K562 (cell line): ENCODE measurements at regions not wholly inside any gene's neighbourhood (a gene's known extent, or its start where the extent isn't known, plus 50 kb on each side); places are given as distances from the start of the nearest gene placed in this dataset.

Experiments
- EGR1 ChIP-seq: fragments of 450-650 bp; conservative IDR thresholded peaks from 2 replicates; pipeline ENCODE4 v1.6.1; 2017; ENCODE audit warnings: mild to moderate bottlenecking
- POLR2AphosphoS5 ChIP-seq: IDR thresholded peaks from 2 replicates; pipeline ENCODE4 v1.6.1; 2011; ENCODE audit warnings: mild to moderate bottlenecking, low read depth, low read length, moderate library complexity; ENCODE audit not compliant: control insufficient read depth, insufficient read depth
- SREBF1 ChIP-seq: fragments of 150-350 bp; IDR thresholded peaks from 2 replicates; pipeline ENCODE4 v1.6.1; 2014; ENCODE audit warnings: antibody characterized with exemption, low read depth, low read length, borderline replicate concordance
- STAG1 ChIP-seq: sonication (generic); formaldehyde crosslinking; IDR thresholded peaks from 2 replicates; pipeline ENCODE4 v1.5.0; 2020; ENCODE audit warnings: missing genetic modification reagents, borderline replicate concordance
- ZZZ3 ChIP-seq: fragments of 450-650 bp; IDR thresholded peaks from 2 replicates; pipeline ENCODE4 v1.6.1; 2016; ENCODE audit warnings: antibody characterized with exemption, mild to moderate bottlenecking, moderate library complexity
- TF ChIP-seq, protein P1 (sequence below): sonication (generic); formaldehyde crosslinking; IDR thresholded peaks from 2 replicates; pipeline ENCODE4 v1.8.1; 2023; ENCODE audit warnings: mild to moderate bottlenecking, missing genetic modification reagents
- TF ChIP-seq, protein P2 (sequence below), 3 experiments: IDR thresholded peaks in 2 of 3; conservative IDR thresholded peaks in 1 of 3; 2 replicates each; pipeline ENCODE4 v1.5.1; 2011 to 2012; ENCODE audit warnings: low read length in 3 of 3, mild to moderate bottlenecking in 3 of 3, control low read depth in 2 of 3, improper control_type of control experiment in 1 of 3, inconsistent platforms in 1 of 3, low read depth in 1 of 3, mixed read lengths in 1 of 3, moderate library complexity in 1 of 3; ENCODE audit not compliant: insufficient read depth in 2 of 3
- TF ChIP-seq, protein P3 (sequence below): sonication (generic); formaldehyde crosslinking; IDR thresholded peaks from 2 replicates; pipeline ENCODE4 v1.8.0; 2023; ENCODE audit warnings: missing genetic modification reagents, mild to moderate bottlenecking, borderline replicate concordance
- TF ChIP-seq, protein P4 (sequence below): sonication (generic); formaldehyde crosslinking; IDR thresholded peaks from 2 replicates; pipeline ENCODE4 v1.8.1; 2022; ENCODE audit warnings: missing genetic modification reagents

- TF ChIP-seq ZZZ3 (no peak), SREBF1 (no peak), EGR1 (no peak), POLR2AphosphoS5 (no peak), STAG1 (CRISPR knock-in tag) (no peak)
- TF ChIP-seq, protein P1, sequence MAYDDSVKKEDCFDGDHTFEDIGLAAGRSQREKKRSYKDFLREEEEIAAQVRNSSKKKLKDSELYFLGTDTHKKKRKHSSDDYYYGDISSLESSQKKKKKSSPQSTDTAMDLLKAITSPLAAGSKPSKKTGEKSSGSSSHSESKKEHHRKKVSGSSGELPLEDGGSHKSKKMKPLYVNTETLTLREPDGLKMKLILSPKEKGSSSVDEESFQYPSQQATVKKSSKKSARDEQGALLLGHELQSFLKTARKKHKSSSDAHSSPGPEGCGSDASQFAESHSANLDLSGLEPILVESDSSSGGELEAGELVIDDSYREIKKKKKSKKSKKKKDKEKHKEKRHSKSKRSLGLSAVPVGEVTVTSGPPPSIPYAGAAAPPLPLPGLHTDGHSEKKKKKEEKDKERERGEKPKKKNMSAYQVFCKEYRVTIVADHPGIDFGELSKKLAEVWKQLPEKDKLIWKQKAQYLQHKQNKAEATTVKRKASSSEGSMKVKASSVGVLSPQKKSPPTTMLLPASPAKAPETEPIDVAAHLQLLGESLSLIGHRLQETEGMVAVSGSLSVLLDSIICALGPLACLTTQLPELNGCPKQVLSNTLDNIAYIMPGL (CRISPR knock-in tag): no peak
- TF ChIP-seq, protein P2, sequence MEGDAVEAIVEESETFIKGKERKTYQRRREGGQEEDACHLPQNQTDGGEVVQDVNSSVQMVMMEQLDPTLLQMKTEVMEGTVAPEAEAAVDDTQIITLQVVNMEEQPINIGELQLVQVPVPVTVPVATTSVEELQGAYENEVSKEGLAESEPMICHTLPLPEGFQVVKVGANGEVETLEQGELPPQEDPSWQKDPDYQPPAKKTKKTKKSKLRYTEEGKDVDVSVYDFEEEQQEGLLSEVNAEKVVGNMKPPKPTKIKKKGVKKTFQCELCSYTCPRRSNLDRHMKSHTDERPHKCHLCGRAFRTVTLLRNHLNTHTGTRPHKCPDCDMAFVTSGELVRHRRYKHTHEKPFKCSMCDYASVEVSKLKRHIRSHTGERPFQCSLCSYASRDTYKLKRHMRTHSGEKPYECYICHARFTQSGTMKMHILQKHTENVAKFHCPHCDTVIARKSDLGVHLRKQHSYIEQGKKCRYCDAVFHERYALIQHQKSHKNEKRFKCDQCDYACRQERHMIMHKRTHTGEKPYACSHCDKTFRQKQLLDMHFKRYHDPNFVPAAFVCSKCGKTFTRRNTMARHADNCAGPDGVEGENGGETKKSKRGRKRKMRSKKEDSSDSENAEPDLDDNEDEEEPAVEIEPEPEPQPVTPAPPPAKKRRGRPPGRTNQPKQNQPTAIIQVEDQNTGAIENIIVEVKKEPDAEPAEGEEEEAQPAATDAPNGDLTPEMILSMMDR (IDR thresholded peaks at IDR 0.05 in 2 of 3, conservative IDR thresholded peaks at IDR 0.05 in 1 of 3; ENCODE audit: insufficient read depth in 2 of 3, low read depth in 1 of 3, low read length in 3 of 3): no peak
- TF ChIP-seq, protein P3, sequence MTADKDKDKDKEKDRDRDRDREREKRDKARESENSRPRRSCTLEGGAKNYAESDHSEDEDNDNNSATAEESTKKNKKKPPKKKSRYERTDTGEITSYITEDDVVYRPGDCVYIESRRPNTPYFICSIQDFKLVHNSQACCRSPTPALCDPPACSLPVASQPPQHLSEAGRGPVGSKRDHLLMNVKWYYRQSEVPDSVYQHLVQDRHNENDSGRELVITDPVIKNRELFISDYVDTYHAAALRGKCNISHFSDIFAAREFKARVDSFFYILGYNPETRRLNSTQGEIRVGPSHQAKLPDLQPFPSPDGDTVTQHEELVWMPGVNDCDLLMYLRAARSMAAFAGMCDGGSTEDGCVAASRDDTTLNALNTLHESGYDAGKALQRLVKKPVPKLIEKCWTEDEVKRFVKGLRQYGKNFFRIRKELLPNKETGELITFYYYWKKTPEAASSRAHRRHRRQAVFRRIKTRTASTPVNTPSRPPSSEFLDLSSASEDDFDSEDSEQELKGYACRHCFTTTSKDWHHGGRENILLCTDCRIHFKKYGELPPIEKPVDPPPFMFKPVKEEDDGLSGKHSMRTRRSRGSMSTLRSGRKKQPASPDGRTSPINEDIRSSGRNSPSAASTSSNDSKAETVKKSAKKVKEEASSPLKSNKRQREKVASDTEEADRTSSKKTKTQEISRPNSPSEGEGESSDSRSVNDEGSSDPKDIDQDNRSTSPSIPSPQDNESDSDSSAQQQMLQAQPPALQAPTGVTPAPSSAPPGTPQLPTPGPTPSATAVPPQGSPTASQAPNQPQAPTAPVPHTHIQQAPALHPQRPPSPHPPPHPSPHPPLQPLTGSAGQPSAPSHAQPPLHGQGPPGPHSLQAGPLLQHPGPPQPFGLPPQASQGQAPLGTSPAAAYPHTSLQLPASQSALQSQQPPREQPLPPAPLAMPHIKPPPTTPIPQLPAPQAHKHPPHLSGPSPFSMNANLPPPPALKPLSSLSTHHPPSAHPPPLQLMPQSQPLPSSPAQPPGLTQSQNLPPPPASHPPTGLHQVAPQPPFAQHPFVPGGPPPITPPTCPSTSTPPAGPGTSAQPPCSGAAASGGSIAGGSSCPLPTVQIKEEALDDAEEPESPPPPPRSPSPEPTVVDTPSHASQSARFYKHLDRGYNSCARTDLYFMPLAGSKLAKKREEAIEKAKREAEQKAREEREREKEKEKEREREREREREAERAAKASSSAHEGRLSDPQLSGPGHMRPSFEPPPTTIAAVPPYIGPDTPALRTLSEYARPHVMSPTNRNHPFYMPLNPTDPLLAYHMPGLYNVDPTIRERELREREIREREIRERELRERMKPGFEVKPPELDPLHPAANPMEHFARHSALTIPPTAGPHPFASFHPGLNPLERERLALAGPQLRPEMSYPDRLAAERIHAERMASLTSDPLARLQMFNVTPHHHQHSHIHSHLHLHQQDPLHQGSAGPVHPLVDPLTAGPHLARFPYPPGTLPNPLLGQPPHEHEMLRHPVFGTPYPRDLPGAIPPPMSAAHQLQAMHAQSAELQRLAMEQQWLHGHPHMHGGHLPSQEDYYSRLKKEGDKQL (CRISPR knock-in tag): no peak
- TF ChIP-seq, protein P4, sequence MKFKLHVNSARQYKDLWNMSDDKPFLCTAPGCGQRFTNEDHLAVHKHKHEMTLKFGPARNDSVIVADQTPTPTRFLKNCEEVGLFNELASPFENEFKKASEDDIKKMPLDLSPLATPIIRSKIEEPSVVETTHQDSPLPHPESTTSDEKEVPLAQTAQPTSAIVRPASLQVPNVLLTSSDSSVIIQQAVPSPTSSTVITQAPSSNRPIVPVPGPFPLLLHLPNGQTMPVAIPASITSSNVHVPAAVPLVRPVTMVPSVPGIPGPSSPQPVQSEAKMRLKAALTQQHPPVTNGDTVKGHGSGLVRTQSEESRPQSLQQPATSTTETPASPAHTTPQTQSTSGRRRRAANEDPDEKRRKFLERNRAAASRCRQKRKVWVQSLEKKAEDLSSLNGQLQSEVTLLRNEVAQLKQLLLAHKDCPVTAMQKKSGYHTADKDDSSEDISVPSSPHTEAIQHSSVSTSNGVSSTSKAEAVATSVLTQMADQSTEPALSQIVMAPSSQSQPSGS (CRISPR knock-in tag): no peak
These were observed 517.1 kb downstream of the RPS24 start for GRCh38 chr10:78550716-78551115.
